ENCODE measurements at regions not wholly inside any gene's neighbourhood (a gene's known extent, or its start where the extent isn't known, plus 50 kb on each side); places are given as distances from the start of the nearest gene placed in this dataset.

DNA sequence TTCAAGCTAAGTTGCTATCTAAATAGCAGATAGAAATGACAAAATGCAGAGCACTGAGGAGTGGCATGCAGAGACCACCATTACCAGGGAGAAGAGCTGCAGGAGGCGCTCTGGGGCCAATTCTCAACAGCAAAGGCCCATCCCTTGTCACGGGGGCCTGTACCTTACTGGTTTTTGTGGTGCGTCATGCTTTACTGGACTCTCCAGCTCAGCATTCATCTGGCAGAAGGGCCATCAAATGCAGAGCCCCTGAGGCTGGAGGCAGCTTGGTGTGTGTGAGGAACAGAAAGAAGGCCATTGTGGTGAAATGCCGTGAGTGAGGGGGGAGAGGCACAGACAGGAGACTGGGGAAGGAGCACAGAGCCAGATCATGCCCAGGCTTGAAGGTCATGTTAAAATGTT lies 56.5 kb upstream of the NAV2 start (continued):
- no peak for TF ChIP-seq GATAD2B (IDR thresholded peaks at IDR 0.05; ENCODE audit: borderline replicate concordance)
- no peak for TF ChIP-seq EP400 (IDR thresholded peaks at IDR 0.05)
- no peak for TF ChIP-seq SMAD1 (IDR thresholded peaks at IDR 0.05; ENCODE audit: low read depth, low read length, partially characterized antibody)
- no peak for TF ChIP-seq PTTG1 (tag; IDR thresholded peaks at IDR 0.05; ENCODE audit: low read depth)
- TF ChIP-seq CHCHD3 (CRISPR knock-in tag; IDR thresholded peaks at IDR 0.05) = no peak
- no peak for TF ChIP-seq CBFB (CRISPR knock-in tag; IDR thresholded peaks at IDR 0.05)
- no peak for TF ChIP-seq ELF1 (tag; IDR thresholded peaks at IDR 0.05)
- TF ChIP-seq ZNF76 (CRISPR knock-in tag; IDR thresholded peaks at IDR 0.05; ENCODE audit: borderline replicate concordance) = no peak
- TF ChIP-seq ZNF41 (CRISPR knock-in tag; conservative IDR thresholded peaks at IDR 0.05) = no peak

DNA sequence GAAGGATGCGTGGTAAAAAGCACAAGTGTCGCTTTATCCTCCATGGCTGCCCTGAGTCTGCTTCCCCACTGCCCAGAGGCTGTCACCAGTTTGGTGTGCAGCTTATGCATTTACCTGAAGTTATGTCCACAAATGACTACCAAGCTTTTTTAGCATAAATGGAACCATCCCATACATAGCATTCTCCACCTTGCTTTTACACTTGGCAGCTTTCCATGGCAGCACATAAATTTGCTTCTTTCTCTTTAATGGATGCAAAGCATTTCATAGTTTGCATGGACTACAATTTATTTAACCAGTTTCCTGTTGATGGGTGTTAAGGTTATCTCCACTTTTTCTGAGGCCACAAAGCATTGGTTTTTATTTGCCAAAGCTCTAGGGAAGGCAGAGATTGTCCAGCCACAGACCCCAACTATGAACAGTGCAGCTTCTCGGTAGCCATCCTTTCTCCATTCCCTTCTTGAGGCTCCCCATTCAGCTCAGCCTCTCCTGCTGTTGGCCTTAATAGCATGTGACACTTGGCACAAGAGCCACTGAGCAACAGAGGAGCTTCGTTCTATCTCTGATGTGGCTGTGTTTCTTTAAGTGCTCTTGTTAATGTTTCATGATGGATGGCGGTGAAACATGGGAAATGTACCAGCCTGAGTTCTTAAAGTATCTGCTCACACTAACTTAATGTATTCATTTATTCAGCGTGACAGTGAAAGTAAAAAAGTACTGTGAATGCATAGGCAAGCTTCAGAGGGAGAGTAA lies 59.8 kb upstream of the NAV2 start:
- DNase-seq (ENCODE audit: extremely low read depth in 1 of 4, low spot score in 3 of 4) (no peak), ATAC-seq (no peak), FAIRE-seq (no peak)
- in situ Hi-C loops (cut with MboI) (no loop called here), intact Hi-C loops (cut with micrococcal nuclease) (no loop called here)
- H3K36me3 ChIP-seq (ENCODE audit: control insufficient read depth, insufficient read depth, low read length) = no peaks in the 10 kb centered on the region
- H3K27ac ChIP-seq (ENCODE audit: extremely low read depth, low read depth, low read length) = no peak overlapping the region
- no peaks in the 10 kb centered on the region for H3K79me2 ChIP-seq (ENCODE audit: control insufficient read depth, insufficient read depth, low read length)
- no peak overlapping the region for H3K9ac ChIP-seq (ENCODE audit: insufficient read depth in 1 of 2, low read depth in 2 of 2, low read length in 2 of 2)
- BruUV-seq (replicated peaks) = no TSS peak
- CTCF ChIA-PET (ENCODE audit: low intra/inter-chr PET ratio) = no interaction called here
- under 1% methylated on average over 6 of the region's 6 CpGs for WGBS (ENCODE audit: insufficient coverage, low coverage, missing lambda C conversion rate)
- peaks cover 0 to 3% of the 10 kb centered on the region in 2 experiments; a peak in 1 of 5 replicates for H3K27me3 ChIP-seq (ENCODE audit: control insufficient read depth in 2 of 2, insufficient read depth in 2 of 2, low read length in 2 of 2)
- H3K9me3 ChIP-seq (replicated peaks; ENCODE audit: control insufficient read depth, insufficient read depth, low read depth, low read length) = no peaks in the 10 kb centered on the region
- no peaks in the 10 kb centered on the region for H4K20me1 ChIP-seq (replicated peaks; ENCODE audit: control insufficient read depth, insufficient read depth, low read length)
- H3K9me1 ChIP-seq (ENCODE audit: control insufficient read depth, insufficient read depth, low read length) = no peaks in the 10 kb centered on the region
- no peak overlapping the region for H3K4me3 ChIP-seq
- TF ChIP-seq FOXP1 (CRISPR knock-in tag; IDR thresholded peaks at IDR 0.05) (no peak), TAF1 (IDR thresholded peaks at IDR 0.05; ENCODE audit: control insufficient read depth, extremely low read depth, insufficient read depth, low read length, severe bottlenecking) (no peak), PHF8 (IDR thresholded peaks at IDR 0.05; ENCODE audit: borderline replicate concordance, low read length) (no peak), FUS (optimal IDR thresholded peaks at IDR 0.05; ENCODE audit: low read depth, low read length) (no peak), SUPT5H (IDR thresholded peaks at IDR 0.05) (no peak), TRIM24 (IDR thresholded peaks at IDR 0.05) (no peak), NONO (IDR thresholded peaks at IDR 0.05; ENCODE audit: low read depth in 2 of 2, low read length in 1 of 2) (no peak), PML (IDR thresholded peaks at IDR 0.05; ENCODE audit: low read length) (no peak), CBFA2T2 (conservative IDR thresholded peaks at IDR 0.05) (no peak), SAFB2 (IDR thresholded peaks at IDR 0.05; ENCODE audit: borderline replicate concordance, low read depth, low read length, severe bottlenecking) (no peak), RCOR1 (IDR thresholded peaks at IDR 0.05; ENCODE audit: borderline replicate concordance in 1 of 2, low read depth in 2 of 2, low read length in 2 of 2) (no peak), MTA1 (IDR thresholded peaks at IDR 0.05; ENCODE audit: borderline replicate concordance) (no peak)
- TF ChIP-seq, protein P1, sequence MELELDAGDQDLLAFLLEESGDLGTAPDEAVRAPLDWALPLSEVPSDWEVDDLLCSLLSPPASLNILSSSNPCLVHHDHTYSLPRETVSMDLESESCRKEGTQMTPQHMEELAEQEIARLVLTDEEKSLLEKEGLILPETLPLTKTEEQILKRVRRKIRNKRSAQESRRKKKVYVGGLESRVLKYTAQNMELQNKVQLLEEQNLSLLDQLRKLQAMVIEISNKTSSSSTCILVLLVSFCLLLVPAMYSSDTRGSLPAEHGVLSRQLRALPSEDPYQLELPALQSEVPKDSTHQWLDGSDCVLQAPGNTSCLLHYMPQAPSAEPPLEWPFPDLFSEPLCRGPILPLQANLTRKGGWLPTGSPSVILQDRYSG (tag; conservative IDR thresholded peaks at IDR 0.05; ENCODE audit: low read depth) = no peak
- POLR2A ChIA-PET = no interaction called here
- no peak overlapping the region for H2AFZ ChIP-seq (ENCODE audit: low read depth, low read length)
- H3K4me2 ChIP-seq (ENCODE audit: insufficient read depth, low read length) = no peak overlapping the region
- H3K4me1 ChIP-seq (replicated peaks in 1 of 2; ENCODE audit: control insufficient read depth in 2 of 2, insufficient read depth in 2 of 2, low read length in 2 of 2) = no peaks in the 10 kb centered on the region
